ENCODE measurements at regions not wholly inside any gene's neighbourhood (a gene's known extent, or its start where the extent isn't known, plus 50 kb on each side); places are given as distances from the start of the nearest gene placed in this dataset.

- peak; percentile 12 for DNase-seq (ENCODE audit: low read depth)
Observed at GRCh38 chr17:21517538-21518293, 141.6 kb downstream of the KCNJ12 start.

DNA sequence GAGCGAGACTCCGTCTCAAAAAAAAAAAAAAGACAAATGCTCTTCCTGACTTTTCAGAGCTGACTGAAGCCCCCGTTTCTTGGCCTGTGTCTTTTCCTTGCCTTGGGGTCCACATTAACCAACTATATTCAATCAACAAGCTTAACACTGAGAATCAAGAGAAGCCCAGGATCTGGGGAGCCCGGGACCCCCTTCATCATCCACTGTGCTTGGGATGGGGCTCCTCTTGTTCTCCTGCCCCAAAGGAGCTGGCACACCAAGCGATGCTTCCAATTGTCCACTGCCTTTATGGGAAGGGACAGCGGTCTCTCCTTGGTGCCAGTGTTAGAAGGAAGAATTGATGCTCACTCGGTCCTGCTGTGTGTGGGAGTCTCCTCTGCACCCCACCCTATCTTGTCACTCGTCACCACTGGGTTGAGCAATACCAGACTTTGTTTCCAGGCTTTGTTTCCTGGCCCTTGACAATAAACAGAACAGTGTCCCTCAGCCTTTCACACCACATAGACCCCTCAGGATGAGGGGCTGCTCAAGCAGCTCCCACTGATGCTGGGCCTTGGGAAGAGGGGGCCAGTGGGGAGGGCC, 146.7 kb downstream of the KCNJ12 start:
- DNase-seq (ENCODE audit: low read depth), result no peak

- peak; percentile 49 for DNase-seq (ENCODE audit: low read depth)
Observed at GRCh38 chr17:21523497-21524210, 147.5 kb downstream of the KCNJ12 start.

DNA sequence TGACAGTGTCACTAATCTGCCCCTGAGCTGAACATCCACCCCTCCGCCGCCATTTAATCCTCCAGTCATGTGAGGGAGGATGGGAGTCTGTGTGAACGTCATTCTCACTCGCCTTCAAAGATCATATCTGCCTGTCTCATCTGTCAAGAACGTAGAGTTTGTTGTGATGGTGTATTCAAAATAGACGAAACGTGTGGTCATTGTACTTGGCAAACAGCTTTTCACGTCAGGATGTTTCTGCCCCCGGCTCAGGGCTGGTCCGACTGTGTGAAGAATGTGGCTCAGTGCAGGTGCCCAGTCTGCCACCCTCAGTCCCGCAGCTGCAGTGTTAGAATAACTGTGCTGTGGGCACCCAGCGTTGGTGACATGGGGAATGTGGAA, 148.0 kb downstream of the KCNJ12 start:
- DNase-seq (ENCODE audit: low read depth), result peak; percentile 89

GRCh38 chr17:21525464-21526130, 149.4 kb downstream of the KCNJ12 start:
- DNase-seq (ENCODE audit: low read depth), result no peak

DNA sequence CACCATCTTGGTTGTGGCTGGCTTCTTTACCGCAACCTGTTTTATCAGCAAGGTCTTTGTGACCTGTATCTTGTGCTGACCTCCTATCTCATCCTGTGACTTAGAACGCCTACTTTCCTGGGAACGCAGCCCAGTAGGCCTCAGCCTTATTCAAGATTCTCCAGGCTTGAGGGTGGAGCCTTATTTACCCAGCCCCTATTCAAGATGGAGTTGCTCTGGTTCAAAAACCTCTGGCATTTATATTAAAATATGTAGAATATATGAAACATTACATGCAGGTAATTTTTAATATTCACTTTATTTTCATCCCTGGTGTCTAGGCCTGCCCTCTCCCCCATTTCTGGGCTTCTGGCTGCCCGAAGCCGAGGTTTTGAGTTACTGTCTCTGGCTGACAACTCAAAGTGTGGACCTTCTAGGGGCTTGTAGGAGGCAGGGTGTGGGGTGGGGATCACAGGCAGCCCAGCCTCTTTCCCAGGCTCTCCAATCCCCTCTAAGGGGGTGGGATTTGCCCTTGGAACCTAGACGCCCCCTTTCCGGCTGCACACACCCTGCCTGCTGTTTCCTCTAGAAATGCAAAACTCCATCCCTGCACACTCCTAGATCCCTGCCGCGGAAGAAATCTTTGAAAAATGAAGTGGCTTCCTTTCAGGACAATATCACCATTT, 152.0 kb downstream of the KCNJ12 start:
- DNase-seq (ENCODE audit: low read depth), result no peak

DNA sequence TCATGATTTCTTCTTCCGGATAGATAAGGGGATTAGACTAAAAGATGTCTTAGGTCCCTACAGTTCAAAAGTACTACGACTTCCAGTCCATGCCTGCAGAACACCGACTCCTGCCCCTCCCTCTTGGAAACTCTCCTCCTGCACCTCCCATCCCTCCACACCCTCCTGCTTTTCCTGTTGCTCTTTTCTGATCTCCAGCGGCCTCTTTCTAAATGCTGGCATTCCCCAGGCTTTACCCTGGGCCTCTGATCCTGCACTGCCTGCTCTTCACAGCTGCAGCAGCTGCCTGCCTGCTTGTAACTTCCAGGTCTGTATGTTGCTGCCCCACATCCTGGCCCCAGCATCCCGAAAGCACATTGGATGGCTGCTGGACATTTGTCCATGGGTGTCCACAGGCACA, 154.2 kb downstream of the KCNJ12 start:
- DNase-seq (ENCODE audit: low read depth), result no peak

GRCh38 chr17:21530841-21531240, 154.7 kb downstream of the KCNJ12 start:
- DNase-seq (ENCODE audit: low read depth), result no peak

- no peak for DNase-seq (ENCODE audit: low read depth)
Observed at GRCh38 chr17:21532763-21533385, 156.7 kb downstream of the KCNJ12 start.

DNA sequence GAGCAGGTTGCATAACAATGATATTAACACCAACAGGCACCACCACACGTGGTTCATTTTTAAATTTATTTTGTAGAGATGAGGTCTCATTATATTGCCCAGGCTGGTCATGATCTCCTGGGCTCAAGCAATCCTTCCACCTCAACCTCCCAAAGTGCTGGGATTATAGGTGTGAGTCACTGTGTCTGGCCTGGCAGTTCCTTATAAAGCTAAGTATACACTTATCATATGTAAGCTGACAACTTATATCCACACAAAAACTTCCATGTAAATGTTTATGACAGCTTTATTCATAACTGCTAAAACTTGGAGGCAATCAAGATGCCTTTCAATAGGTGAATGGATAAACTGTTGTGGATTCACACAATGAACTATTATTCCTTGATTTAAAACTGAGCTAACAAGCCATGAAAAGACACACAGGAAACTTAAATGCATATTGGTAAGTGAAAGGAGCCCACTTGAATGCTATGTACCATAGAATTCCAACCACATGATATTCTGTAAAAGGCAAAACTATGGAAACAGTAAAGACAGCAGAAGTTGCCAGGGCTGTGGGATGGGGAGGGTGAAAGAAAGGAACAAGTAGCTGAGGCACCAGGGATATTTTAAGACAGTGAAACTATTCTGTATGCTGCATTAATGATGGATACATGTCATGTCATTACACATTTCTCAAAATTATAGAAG, 156.5 kb upstream of the KCNJ18 start:
- peak; percentile 44 for DNase-seq (ENCODE audit: low read depth)

- no peak for DNase-seq (ENCODE audit: low read depth)
Observed at GRCh38 chr17:21537302-21537701, 155.0 kb upstream of the KCNJ18 start.

DNA sequence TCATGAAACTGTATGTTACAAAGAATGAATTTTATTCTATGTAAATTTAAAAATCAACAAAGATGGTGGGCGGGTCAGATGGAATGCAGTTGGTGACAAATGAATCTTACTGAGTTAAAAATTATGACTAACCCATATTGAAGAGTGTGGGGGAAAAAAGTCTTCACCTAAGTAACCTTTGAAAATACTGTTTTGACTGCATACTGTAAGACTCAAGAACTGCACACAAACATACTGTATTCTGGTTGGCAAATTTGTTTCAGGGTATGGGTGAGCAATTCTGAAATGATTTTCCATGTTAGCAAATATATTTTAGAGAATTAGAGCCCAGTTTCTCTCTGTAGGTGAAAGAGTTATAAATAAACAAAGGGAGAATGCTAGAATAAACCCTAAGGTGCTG, 153.7 kb upstream of the KCNJ18 start:
- DNase-seq (ENCODE audit: low read depth), result no peak

DNA sequence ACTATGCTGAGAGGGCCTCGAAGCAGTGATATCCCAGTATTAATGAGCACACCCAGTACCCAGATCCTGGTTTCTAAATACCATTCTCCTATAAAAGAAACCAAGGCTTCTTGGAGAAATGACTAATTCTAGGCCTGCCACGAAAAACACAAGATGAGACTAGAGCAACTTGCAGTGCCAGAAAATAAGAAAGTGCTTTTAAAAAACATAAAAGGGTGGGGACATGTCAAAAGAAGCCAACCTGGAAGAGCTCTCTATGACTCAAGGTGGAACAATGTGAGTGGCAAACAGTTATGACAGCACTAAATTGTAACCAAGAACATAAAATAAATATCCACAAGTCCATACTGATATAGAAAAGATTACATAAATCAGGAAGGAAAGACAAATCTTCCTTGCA, 153.2 kb upstream of the KCNJ18 start:
- no peak for DNase-seq (ENCODE audit: low read depth)

DNA sequence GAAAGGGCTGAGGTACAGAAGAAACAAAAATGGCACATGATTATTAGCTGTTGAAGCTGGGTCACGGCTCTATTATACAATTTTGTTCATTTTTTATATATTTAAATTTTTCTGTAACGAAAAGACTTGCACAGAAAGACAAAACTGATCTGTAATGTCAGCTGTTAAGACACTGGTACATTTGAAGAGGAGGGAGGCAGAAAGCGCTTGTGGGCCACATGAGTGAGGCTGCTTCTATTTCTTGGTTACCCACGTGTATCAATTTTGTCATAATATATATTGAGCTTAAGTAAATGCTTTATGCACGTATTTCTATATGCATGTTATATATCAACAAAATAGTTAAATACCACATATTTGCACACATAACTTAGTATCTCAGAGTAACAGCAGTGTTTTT, 151.8 kb upstream of the KCNJ18 start:
- DNase-seq (ENCODE audit: low read depth), result no peak

DNA sequence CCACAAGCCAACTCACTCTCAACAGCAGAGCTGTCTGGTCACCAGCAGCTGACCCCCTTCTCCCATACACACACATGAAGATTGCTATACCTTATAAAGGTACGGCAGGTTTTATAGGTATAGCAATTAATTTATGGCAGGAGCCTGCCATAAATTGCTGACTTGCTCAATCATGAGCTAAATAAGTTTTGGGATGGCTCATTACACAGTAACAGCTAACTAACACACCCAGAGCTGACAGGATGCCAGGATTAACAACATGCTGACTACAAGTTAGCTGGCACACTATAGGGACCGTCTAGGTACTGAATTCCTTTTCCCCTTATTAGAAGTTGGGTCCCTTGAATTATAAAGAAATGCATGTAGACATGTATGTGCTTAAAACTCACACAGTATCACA, 150.3 kb upstream of the KCNJ18 start:
- DNase-seq (ENCODE audit: low read depth), result no peak

DNA sequence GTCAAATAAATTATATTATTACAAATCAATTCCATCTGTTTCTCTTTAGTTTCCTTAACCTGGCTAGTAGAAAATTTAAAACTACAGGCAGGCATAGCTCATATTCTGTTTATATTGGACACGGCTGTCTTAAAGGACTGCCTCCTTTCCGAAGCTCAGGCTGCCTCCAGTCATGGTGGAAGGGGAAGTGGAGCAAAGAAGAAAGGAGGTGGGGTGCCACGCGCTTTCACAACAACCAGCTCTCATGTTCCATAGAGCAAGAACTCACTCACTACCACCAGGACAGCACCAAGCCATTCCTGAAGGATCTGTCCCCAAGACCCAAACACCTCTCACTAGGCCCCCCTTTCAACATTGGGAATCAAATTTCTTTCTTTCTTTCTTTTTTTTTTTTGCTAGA, 149.3 kb upstream of the KCNJ18 start:
- no peak for DNase-seq (ENCODE audit: low read depth)

DNA sequence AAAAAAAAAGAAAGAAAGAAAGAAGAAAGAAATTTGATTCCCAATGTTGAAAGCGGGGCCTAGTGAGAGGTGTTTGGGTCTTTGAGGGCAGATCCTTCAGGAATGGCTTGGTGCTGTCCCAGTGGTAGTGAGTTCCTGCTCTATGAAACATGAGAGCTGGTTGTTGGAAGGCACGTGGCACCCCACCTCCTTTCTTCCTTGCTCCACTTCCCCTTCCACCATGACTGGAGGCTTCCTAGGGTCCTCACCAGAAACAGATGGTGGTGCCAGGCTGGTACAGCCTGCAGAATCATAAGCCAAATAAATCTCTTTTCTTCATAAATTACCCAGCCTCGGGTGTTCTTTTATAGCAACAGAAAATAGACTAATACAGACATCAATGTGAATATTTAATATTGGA, 147.3 kb upstream of the KCNJ18 start:
- no peak for DNase-seq (ENCODE audit: low read depth)

DNA sequence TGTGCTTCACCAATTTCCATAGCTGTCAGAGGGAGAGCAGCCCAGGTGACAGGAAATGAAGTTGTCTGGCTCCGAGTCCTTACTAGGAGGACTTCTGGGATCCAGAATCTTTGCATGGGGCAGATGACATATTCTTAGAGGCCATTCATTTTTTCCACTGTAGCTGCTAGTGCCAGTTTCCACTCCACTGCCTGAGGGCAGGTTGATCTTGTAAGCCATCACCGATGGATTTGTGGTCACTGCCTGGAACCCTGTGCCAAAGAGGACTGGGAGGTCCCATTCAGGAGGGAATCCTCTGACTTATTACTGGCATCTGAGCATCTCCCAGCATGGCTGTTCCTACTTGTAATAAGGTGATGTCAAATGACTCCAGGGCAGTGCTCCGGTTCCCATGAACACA, 144.1 kb upstream of the KCNJ18 start:
- no peak for DNase-seq (ENCODE audit: low read depth)

DNA sequence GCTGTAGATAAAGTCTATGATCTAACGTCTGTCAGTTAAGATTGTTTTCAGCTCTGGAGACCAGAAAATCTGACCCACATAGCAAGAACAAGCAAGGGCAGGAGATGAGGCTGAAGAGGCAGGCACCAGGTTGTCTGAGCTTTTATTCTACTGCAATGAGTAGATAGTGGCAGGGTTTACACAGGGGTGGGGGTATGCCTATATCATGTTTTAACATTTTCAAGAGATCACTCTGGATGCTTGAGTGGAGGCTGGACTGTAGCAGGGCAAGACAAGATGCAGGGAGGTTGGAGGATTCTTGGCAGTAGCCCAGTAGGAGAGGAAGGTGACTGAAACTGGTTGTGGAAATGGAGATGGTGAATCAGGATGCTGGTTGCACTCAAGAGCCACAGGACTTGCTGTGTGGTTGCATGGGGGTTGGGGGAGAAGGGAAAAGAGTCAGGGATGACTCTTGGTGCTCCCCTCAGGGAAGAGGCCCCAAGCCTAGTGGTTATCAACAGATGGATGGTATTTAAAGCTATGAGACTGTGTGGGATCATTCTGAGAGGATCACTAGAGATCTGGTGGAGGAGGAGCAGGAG, 143.1 kb upstream of the KCNJ18 start:
- peak; percentile 86 for DNase-seq (ENCODE audit: low read depth)

DNA sequence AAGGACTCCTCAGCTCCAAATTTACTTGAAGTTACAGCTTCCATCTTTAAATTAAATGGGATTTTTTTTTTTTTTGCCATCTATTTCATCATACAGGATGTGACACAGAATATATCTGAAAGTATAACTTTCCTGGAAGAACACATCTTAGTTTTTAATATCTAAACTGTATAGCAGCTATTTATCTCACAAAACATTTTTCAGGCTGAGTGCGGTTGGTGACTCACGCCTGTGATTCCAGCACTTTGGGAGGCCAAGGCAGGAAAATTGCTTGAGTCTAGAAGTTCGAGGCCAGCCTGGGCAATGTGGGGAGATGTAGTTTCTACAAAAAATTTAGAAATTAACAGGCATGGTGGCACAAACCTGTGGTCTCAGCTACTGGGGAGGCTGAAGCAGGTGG, 142.3 kb upstream of the KCNJ18 start:
- peak; percentile 89 for DNase-seq (ENCODE audit: low read depth)
